Right lobe of liver (tissue), 6 donors: ENCODE measurements at regions not wholly inside any gene's neighbourhood (a gene's known extent, or its start where the extent isn't known, plus 50 kb on each side); places are given as distances from the start of the nearest gene placed in this dataset.

ENCODE experiments used
- ATAC-seq, 4 donors: fragments of 200-7000 bp; cut with Tn5 transposase; one replicate each; pipeline ENCODE4 v1.9.1; 2020; ENCODE audit warnings: mild to moderate bottlenecking in 4 of 4, moderate library complexity in 4 of 4
- DNase-seq, 3 donors: peaks; one replicate each; pipeline ENCODE4 v3.0.0-alpha.2; 2020
- H3K27ac ChIP-seq, 3 donors: fragments of 200-600 bp; one replicate each; pipeline ENCODE4 v1.8.0; 2022
- H3K27me3 ChIP-seq, 2 donors: fragments of 200-600 bp; one replicate each; pipeline ENCODE4 v1.8.0; 2022
- H3K36me3 ChIP-seq, 4 donors: fragments of 200-600 bp; sonication (generic) in 1 of 4; one replicate each; pipeline versions ENCODE4 v1.5.1 to v1.8.0; 2017 to 2022; ENCODE audit warnings: control low read depth in 1 of 4
- H3K4me1 ChIP-seq, 4 donors: fragments of 200-600 bp; sonication (generic) in 1 of 4; one replicate each; pipeline versions ENCODE4 v1.5.1 to v1.8.0; 2017 to 2022; ENCODE audit warnings: control low read depth in 1 of 4
- H3K4me3 ChIP-seq, 3 donors: fragments of 200-600 bp; one replicate each; pipeline ENCODE4 v1.8.0; 2022
- H3K9me3 ChIP-seq, 4 donors: fragments of 200-600 bp; sonication (generic) in 1 of 4; one replicate each; pipeline versions ENCODE4 v1.5.1 to v1.8.0; 2017 to 2022; ENCODE audit warnings: control low read depth in 1 of 4
- POLR2A ChIP-seq: fragments of 450-650 bp; IDR thresholded peaks from one replicate; pipeline ENCODE4 v1.6.1; 2017; ENCODE audit warnings: antibody characterized with exemption, mild to moderate bottlenecking
- WGBS: methylation state at CpG from one replicate; pipeline ENCODE4 v1.1.6; 2018; ENCODE audit warnings: low coverage, low lambda C conversion rate; ENCODE audit not compliant: insufficient coverage; ENCODE audit errors: missing lambda C conversion rate; 5-methylcytosine and 5-hydroxymethylcytosine counted together
- intact Hi-C, 2 donors: fragments of 100-400 bp; cut with DNase I; formaldehyde crosslinking; loops; one replicate each; pipeline versions ENCODE4 v1.11.2 to v1.14.1; 2022
- TF ChIP-seq, protein P1 (sequence below), 4 donors: fragments of 200-600 bp in 3 of 4; fragments of 450-650 bp in 1 of 4; IDR thresholded peaks; one replicate each; pipeline versions ENCODE4 v1.5.1 to v1.8.0; 2016 to 2022; ENCODE audit warnings: antibody characterized with exemption in 4 of 4, mild to moderate bottlenecking in 2 of 4
- donor health status: DM: no; HTN: yes; CAD: no.
- donor health status: DM: no; HTN: no; CAD: no.
- donor health status: DM: no; HTN: no; CAD: no.
- donor health status: DM: no; HTN: yes; CAD: no.
- donor health status: DM: no; HTN: yes; CAD: no.

DNA sequence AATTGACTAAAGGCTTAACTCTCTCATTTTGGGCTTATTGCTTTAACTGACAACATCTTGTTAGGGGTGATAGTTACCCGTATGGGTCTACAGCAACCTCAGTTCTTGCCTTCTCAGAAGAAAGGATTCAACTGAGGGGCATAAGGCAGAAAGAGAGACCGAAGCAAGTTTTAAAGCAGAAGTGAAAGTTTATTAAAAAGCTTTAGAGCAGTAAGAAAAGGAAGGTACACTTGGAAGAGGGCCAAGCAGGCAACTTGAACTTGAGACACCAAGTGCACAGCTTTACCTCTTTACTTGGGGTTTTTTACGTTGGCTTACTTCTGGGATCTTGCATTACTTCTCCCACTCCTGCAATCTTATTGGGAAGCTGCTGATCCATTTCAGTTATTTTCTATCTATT is 246.9 kb upstream of the PRR20A start:
- Histone ChIP-seq H3K27ac (no peak overlapping the region), H3K27me3 (no peaks in the 10 kb centered on the region), H3K4me1 (no peaks in the 10 kb centered on the region), H3K4me3 (no peak overlapping the region), H3K36me3 (no peaks in the 10 kb centered on the region), H3K9me3 (no peaks in the 10 kb centered on the region)
- TF ChIP-seq, protein P1, sequence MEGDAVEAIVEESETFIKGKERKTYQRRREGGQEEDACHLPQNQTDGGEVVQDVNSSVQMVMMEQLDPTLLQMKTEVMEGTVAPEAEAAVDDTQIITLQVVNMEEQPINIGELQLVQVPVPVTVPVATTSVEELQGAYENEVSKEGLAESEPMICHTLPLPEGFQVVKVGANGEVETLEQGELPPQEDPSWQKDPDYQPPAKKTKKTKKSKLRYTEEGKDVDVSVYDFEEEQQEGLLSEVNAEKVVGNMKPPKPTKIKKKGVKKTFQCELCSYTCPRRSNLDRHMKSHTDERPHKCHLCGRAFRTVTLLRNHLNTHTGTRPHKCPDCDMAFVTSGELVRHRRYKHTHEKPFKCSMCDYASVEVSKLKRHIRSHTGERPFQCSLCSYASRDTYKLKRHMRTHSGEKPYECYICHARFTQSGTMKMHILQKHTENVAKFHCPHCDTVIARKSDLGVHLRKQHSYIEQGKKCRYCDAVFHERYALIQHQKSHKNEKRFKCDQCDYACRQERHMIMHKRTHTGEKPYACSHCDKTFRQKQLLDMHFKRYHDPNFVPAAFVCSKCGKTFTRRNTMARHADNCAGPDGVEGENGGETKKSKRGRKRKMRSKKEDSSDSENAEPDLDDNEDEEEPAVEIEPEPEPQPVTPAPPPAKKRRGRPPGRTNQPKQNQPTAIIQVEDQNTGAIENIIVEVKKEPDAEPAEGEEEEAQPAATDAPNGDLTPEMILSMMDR (IDR thresholded peaks at IDR 0.05), result no peak
- no peak for TF ChIP-seq POLR2A
- intact Hi-C loops, result no loop called here
- DNase-seq (no peak), ATAC-seq (no peak)
- 75% methylated on average over 3 of the region's 3 CpGs for WGBS

DNA sequence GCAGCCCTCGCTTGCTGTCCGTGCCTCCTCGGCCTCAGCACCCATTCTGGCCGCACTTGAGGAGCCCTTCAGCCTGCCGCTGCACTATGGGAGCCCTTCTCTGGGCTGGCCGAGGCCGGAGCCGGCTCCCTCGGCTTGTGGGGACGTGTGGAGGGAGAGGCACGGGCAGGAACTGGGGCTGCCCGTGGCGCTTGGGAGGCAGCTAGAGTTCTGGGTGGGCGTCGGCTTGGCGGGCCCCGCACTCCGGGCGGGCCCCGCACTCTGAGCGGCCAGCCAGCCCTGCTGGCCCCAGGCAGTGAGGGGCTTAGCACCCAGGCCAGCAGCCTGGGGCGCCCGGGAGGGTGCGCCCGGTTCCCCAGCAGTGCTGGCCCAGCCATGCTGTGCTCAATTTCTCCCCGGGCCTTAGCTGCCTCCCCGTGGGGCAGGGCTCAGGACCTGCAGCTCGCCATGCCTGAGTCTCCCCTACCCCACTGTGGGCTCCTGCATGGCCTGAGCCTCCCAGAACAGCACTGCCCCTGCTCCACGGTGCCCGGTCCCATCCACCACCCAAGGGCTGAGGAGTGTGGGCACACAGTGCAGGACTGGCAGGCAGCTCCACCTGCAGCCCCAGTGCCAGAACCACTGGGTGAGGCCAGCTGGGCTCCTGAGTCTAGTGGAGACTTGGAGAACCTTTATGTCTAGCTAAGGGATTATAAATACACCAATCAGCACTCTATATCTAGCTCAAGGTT is 240.0 kb upstream of the PRR20A start:
- no peaks in the 10 kb centered on the region for H3K4me1 ChIP-seq
- H3K27me3 ChIP-seq, result no peaks in the 10 kb centered on the region
- ATAC-seq, result no peak
- WGBS, result 20% methylated on average over 1 of the region's 30 CpGs
- DNase-seq, result no peak
- no peaks in the 10 kb centered on the region for H3K9me3 ChIP-seq
- intact Hi-C loops, result no loop called here
- TF ChIP-seq, protein P1 (IDR thresholded peaks at IDR 0.05), result no peak
- TF ChIP-seq POLR2A, result no peak
- no peak overlapping the region for H3K27ac ChIP-seq
- H3K36me3 ChIP-seq, result no peaks in the 10 kb centered on the region
- H3K4me3 ChIP-seq, result no peak overlapping the region

DNA sequence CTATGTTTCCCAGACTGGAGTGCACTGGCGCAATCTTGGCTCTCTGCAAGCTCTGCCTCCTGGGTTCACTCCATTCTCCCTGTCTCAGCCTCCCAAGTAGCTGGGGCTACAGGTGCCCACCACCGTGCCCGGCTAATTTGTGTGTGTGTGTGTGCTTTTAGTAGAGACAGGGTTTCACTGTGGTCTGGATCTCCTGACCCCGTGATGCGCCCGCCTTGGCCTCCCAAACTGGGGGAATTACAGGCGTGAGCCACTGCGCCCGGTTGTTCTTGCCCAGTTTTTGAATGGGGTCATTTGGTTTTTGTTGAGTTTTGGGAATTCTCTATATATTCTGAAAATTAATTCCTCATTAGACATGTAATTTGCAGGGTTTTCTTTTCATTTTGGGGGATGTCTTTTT is 238.4 kb upstream of the PRR20A start:
- 100% methylated on average over 3 of the region's 9 CpGs for WGBS
- Histone ChIP-seq H3K27me3 (no peaks in the 10 kb centered on the region), H3K9me3 (no peaks in the 10 kb centered on the region), H3K4me3 (no peak overlapping the region), H3K27ac (no peak overlapping the region), H3K4me1 (no peaks in the 10 kb centered on the region), H3K36me3 (no peaks in the 10 kb centered on the region)
- DNase-seq, result no peak
- no peak for TF ChIP-seq POLR2A
- TF ChIP-seq, protein P1 (IDR thresholded peaks at IDR 0.05), result no peak
- intact Hi-C loops, result no loop called here
- no peak for ATAC-seq

DNA sequence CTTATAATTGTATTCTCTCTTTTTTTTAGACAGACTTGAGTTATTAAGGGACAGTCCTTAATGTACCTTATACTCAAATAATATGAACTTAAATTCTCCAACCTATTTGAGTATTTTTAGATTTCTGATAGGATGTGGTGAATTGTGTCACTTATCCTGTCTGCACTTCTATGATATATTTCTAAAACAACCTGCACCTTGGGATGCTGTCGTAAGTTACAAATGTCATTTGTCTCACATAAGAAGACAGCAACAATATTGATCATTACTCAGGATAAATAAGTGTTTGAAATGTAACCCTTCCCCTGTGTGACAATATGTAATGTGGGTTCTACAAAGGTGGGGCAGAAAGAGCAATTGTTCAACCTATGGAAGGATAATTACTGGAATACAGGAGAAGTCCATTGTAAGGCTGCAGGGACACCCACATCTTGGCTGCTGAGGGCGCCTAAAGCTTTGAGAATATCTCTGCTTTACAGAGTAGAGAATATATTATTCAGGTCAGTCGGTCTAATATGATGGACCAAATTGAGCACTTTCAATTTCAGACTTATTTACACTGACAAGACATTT is 236.9 kb upstream of the PRR20A start:
- Histone ChIP-seq H3K9me3 (no peaks in the 10 kb centered on the region), H3K27ac (no peak overlapping the region), H3K4me3 (no peak overlapping the region), H3K36me3 (no peaks in the 10 kb centered on the region), H3K4me1 (no peaks in the 10 kb centered on the region), H3K27me3 (no peaks in the 10 kb centered on the region)
- 62% methylated on average over 3 of the region's 3 CpGs for WGBS
- no peak for DNase-seq
- ATAC-seq, result no peak
- intact Hi-C loops, result no loop called here
- no peak for TF ChIP-seq POLR2A
- TF ChIP-seq, protein P1 (IDR thresholded peaks at IDR 0.05), result no peak
